Right lobe of liver (tissue), 4 donors: ENCODE measurements at regions not wholly inside any gene's neighbourhood (a gene's known extent, or its start where the extent isn't known, plus 50 kb on each side); places are given as distances from the start of the nearest gene placed in this dataset.

Source experiments
- POLR2A ChIP-seq: fragments of 450-650 bp; IDR thresholded peaks from one replicate; pipeline ENCODE4 v1.6.1; 2017; ENCODE audit warnings: antibody characterized with exemption, mild to moderate bottlenecking
- TF ChIP-seq, protein P1 (sequence below), 4 donors: fragments of 200-600 bp in 3 of 4; fragments of 450-650 bp in 1 of 4; IDR thresholded peaks; one replicate each; pipeline versions ENCODE4 v1.5.1 to v1.8.0; 2016 to 2022; ENCODE audit warnings: antibody characterized with exemption in 4 of 4, mild to moderate bottlenecking in 2 of 4
- donor health status: DM: no; HTN: no; CAD: no.
- donor health status: DM: no; HTN: no; CAD: no.
- donor health status: DM: no; HTN: yes; CAD: no.

DNA sequence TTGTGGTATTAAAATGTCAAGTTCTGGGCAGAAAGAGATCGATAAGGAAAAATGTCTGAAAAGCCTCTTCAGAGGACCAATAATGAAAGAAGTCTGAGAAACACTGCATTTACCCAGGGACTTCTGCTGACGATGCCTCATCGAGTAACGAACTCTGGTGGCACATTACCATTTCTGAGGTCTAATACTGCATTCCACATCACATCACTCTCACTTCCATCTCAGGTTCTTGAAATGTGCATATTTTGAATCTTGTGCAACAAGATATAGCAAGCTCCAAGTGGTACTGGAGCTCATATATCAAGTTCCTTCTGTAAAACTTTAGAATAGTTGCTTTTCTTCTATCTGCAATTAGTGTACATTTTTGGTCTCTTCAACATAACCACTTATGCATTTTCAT, 619.1 kb upstream of the DDX18 start:
- TF ChIP-seq, protein P1, sequence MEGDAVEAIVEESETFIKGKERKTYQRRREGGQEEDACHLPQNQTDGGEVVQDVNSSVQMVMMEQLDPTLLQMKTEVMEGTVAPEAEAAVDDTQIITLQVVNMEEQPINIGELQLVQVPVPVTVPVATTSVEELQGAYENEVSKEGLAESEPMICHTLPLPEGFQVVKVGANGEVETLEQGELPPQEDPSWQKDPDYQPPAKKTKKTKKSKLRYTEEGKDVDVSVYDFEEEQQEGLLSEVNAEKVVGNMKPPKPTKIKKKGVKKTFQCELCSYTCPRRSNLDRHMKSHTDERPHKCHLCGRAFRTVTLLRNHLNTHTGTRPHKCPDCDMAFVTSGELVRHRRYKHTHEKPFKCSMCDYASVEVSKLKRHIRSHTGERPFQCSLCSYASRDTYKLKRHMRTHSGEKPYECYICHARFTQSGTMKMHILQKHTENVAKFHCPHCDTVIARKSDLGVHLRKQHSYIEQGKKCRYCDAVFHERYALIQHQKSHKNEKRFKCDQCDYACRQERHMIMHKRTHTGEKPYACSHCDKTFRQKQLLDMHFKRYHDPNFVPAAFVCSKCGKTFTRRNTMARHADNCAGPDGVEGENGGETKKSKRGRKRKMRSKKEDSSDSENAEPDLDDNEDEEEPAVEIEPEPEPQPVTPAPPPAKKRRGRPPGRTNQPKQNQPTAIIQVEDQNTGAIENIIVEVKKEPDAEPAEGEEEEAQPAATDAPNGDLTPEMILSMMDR (IDR thresholded peaks at IDR 0.05): no peak
- TF ChIP-seq POLR2A: no peak
